ENCODE measurements at regions not wholly inside any gene's neighbourhood (a gene's known extent, or its start where the extent isn't known, plus 50 kb on each side); places are given as distances from the start of the nearest gene placed in this dataset.

GRCh38 chr9:18238752-18239447 lies 235.1 kb upstream of the ADAMTSL1 start:
- DNase-seq (ENCODE audit: low spot score): no peak
- in situ Hi-C loops (cut with MboI; ENCODE audit: low pct_unique_long_range_greater_than_20kb, low sequenced_read_pairs, unreplicated experiment): no loop called here
- no peak for TF ChIP-seq CTCF (IDR thresholded peaks at IDR 0.05; ENCODE audit: extremely low read depth, insufficient read depth, missing control alignments)

GRCh38 chr9:18240213-18240612 lies 233.7 kb upstream of the ADAMTSL1 start:
- TF ChIP-seq CTCF (IDR thresholded peaks at IDR 0.05; ENCODE audit: extremely low read depth, insufficient read depth, missing control alignments): no peak

GRCh38 chr9:18245911-18246310 lies 228.0 kb upstream of the ADAMTSL1 start:
- in situ Hi-C loops (cut with MboI; ENCODE audit: low pct_unique_long_range_greater_than_20kb, low sequenced_read_pairs, unreplicated experiment): no loop called here
- no peak for TF ChIP-seq CTCF (IDR thresholded peaks at IDR 0.05; ENCODE audit: extremely low read depth, insufficient read depth, missing control alignments)
- no peak for DNase-seq (ENCODE audit: low spot score)

More at GRCh38 chr9:18240213-18240612, 233.7 kb upstream of the ADAMTSL1 start:
- no peak for DNase-seq (ENCODE audit: low spot score)
- in situ Hi-C loops (cut with MboI; ENCODE audit: low pct_unique_long_range_greater_than_20kb, low sequenced_read_pairs, unreplicated experiment): no loop called here

- no peak for DNase-seq (ENCODE audit: low spot score)
- no peak for TF ChIP-seq CTCF (IDR thresholded peaks at IDR 0.05; ENCODE audit: extremely low read depth, insufficient read depth, missing control alignments)
- in situ Hi-C loops (cut with MboI; ENCODE audit: low pct_unique_long_range_greater_than_20kb, low sequenced_read_pairs, unreplicated experiment): loop anchor here (25.0 kb wide), 2 partner anchors 187 to 787 kb away; partner anchors contain the start of genes RRAGA and SAXO1
Observed at GRCh38 chr9:18250053-18250452, 223.9 kb upstream of the ADAMTSL1 start.

DNA sequence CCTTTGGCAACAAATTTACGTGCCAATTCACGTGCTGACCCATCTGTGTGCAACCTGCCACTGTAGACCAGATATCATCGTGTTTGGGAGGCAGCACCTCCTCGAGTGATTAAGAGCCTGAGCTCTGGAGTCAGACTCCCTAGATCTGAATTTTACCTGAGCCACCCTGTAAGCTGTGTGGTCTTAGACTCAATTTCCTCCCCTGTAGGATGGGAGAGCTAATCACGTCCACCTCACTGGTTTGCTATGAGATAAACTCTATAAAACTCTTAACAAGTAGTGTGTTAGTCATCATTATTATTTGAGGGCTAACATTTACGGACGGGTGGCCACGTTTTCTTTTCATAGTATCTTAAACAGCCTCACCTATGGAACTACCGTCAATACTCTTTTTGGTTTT lies 220.0 kb upstream of the ADAMTSL1 start:
- no peak for DNase-seq (ENCODE audit: low spot score)
- in situ Hi-C loops (cut with MboI; ENCODE audit: low pct_unique_long_range_greater_than_20kb, low sequenced_read_pairs, unreplicated experiment): loop anchor here (25.0 kb wide), 2 partner anchors 183 to 783 kb away; partner anchors contain the start of genes RRAGA and SAXO1
- no peak for TF ChIP-seq CTCF (IDR thresholded peaks at IDR 0.05; ENCODE audit: extremely low read depth, insufficient read depth, missing control alignments)

GRCh38 chr9:18255158-18255629 lies 218.8 kb upstream of the ADAMTSL1 start:
- in situ Hi-C loops (cut with MboI; ENCODE audit: low pct_unique_long_range_greater_than_20kb, low sequenced_read_pairs, unreplicated experiment): loop anchor here (25.0 kb wide), 2 partner anchors 182 to 782 kb away; partner anchors contain the start of genes RRAGA and SAXO1
- peak; percentile 59 for DNase-seq (ENCODE audit: low spot score)
- peak; percentile 83 for TF ChIP-seq CTCF (IDR thresholded peaks at IDR 0.05; ENCODE audit: extremely low read depth, insufficient read depth, missing control alignments)

All from GM13977 (cell line).